K562 (cell line): ENCODE measurements at regions not wholly inside any gene's neighbourhood (a gene's known extent, or its start where the extent isn't known, plus 50 kb on each side); places are given as distances from the start of the nearest gene placed in this dataset.

Experiments
- ATAC-seq: fragments of 200-7000 bp; cut with Tn5 transposase; 3 replicates; pipeline ENCODE4 v1.9.1; 2020; ENCODE audit warnings: moderate library complexity
- BruUV-seq: library from RNA; stranded (reverse); fragments of 400-500 nt; replicated peaks from 2 replicates; lab custom pipeline; 2021; lab: Mats Ljungman, UMichigan
- CTCF ChIA-PET: fragments of 300-600 bp; formaldehyde crosslinking; extraction: SDS; loops from one replicate; lab custom pipeline; 2021; ENCODE audit warnings: low intra/inter-chr PET ratio; lab: Yijun Ruan, JAX
- POLR2A ChIA-PET: fragments of 300-600, 350-650 bp; sonication (Branson Sonifier 250); formaldehyde crosslinking; extraction: SDS; loops from one replicate; lab custom pipeline; 2021; ENCODE audit warnings: antibody characterized with exemption, inconsistent platforms; lab: Yijun Ruan, JAX
- DNase-seq, 4 experiments: peaks; one replicate each; pipeline versions ENCODE4 v3.0.0 to v3.0.0-alpha.2; 2011 to 2018; ENCODE audit warnings: low spot score in 3 of 4, mixed read lengths in 3 of 4; ENCODE audit errors: extremely low read depth in 1 of 4
- FAIRE-seq: peaks from 2 replicates; lab custom pipeline; 2011; peaks lifted over from hg19 to GRCh38; lab: Jason Lieb, UNC
- H2AFZ ChIP-seq: 2 replicates; pipeline ENCODE4 v1.6.0; 2011; ENCODE audit warnings: low read depth, low read length, control low read depth, inconsistent platforms
- H3K27ac ChIP-seq: fragments of 200-600 bp; 3 replicates; pipeline ENCODE4 v1.8.0; 2011; ENCODE audit warnings: low read depth, mild to moderate bottlenecking, control low read depth, inconsistent platforms, low read length, moderate library complexity, mixed read lengths; ENCODE audit errors: extremely low read depth
- H3K27me3 ChIP-seq, 2 experiments: fragments of 300-600 bp in 1 of 2; 2 replicates in 1 of 2; 3 replicates in 1 of 2; pipeline versions ENCODE4 v1.6.0 to v1.8.0; 2011; ENCODE audit warnings: inconsistent platforms in 2 of 2, low read length in 2 of 2, mild to moderate bottlenecking in 1 of 2, mixed read lengths in 1 of 2, moderate library complexity in 1 of 2; ENCODE audit not compliant: control insufficient read depth in 2 of 2, insufficient read depth in 2 of 2
- H3K36me3 ChIP-seq: fragments of 300-600 bp; 3 replicates; pipeline ENCODE4 v1.8.0; 2011; ENCODE audit warnings: mild to moderate bottlenecking, low read length, inconsistent platforms; ENCODE audit not compliant: control insufficient read depth, insufficient read depth
- H3K4me1 ChIP-seq, 2 experiments: fragments of 200-600 bp in 1 of 2; replicated peaks in 1 of 2; 2 replicates in 1 of 2; 3 replicates in 1 of 2; pipeline versions ENCODE4 v1.5.1 to v1.8.0; 2011; ENCODE audit warnings: inconsistent platforms in 2 of 2, low read length in 2 of 2, mild to moderate bottlenecking in 1 of 2, mixed read lengths in 1 of 2, moderate library complexity in 1 of 2; ENCODE audit not compliant: control insufficient read depth in 2 of 2, insufficient read depth in 2 of 2
- H3K4me2 ChIP-seq: 2 replicates; pipeline ENCODE4 v1.6.1; 2011; ENCODE audit warnings: low read length, control low read depth, inconsistent platforms, mixed read lengths; ENCODE audit not compliant: insufficient read depth
- H3K4me3 ChIP-seq: fragments of 200-600 bp; sonication (generic), shearing (Covaris generic); 2 replicates; pipeline ENCODE4 v1.5.1; 2016; ENCODE audit warnings: control low read depth, inconsistent platforms
- H3K79me2 ChIP-seq: fragments of 200-600 bp; 3 replicates; pipeline ENCODE4 v1.8.0; 2011; ENCODE audit warnings: low read length, inconsistent platforms; ENCODE audit not compliant: control insufficient read depth, insufficient read depth
- H3K9ac ChIP-seq, 2 experiments: 2 replicates each; pipeline versions ENCODE4 v1.6.0 to v1.6.1; 2011; ENCODE audit warnings: low read depth in 2 of 2, low read length in 2 of 2, control low read depth in 1 of 2, inconsistent platforms in 1 of 2, mild to moderate bottlenecking in 1 of 2, mixed read lengths in 1 of 2; ENCODE audit not compliant: insufficient read depth in 1 of 2
- H3K9me1 ChIP-seq: one replicate; pipeline ENCODE4 v1.6.0; 2011; ENCODE audit warnings: inconsistent platforms, mild to moderate bottlenecking, low read length, moderate library complexity; ENCODE audit not compliant: control insufficient read depth, insufficient read depth
- H3K9me3 ChIP-seq: replicated peaks from 2 replicates; pipeline ENCODE4 v1.5.1; 2011; ENCODE audit warnings: low read depth, low read length, inconsistent platforms; ENCODE audit not compliant: control insufficient read depth, insufficient read depth
- H4K20me1 ChIP-seq: replicated peaks from 2 replicates; pipeline ENCODE4 v1.6.1; 2011; ENCODE audit warnings: low read length, inconsistent platforms, mixed read lengths; ENCODE audit not compliant: control insufficient read depth, insufficient read depth
- BRD9 ChIP-seq: fragments of 450-650 bp; IDR thresholded peaks from 2 replicates; pipeline ENCODE4 v1.6.1; 2018; ENCODE audit warnings: low read depth; ENCODE audit not compliant: partially characterized antibody
- DPF2 ChIP-seq: fragments of 450-650 bp; IDR thresholded peaks from 2 replicates; pipeline ENCODE4 v1.6.1; 2016
- FOXP1 ChIP-seq: sonication (generic); formaldehyde crosslinking; IDR thresholded peaks from 2 replicates; pipeline ENCODE4 v1.8.0; 2022; ENCODE audit warnings: mild to moderate bottlenecking, missing genetic modification reagents
- MAFG ChIP-seq: fragments of 450-650 bp; conservative IDR thresholded peaks from 2 replicates; pipeline ENCODE4 v1.6.1; 2016; ENCODE audit warnings: missing genetic modification characterization, missing compliant biosample characterization
- NCOA2 ChIP-seq, 2 experiments: fragments of 450-650 bp; IDR thresholded peaks; 2 replicates each; pipeline ENCODE4 v1.6.1; 2018; ENCODE audit warnings: mild to moderate bottlenecking in 2 of 2, moderate library complexity in 1 of 2; ENCODE audit not compliant: partially characterized antibody in 2 of 2
- NFIC ChIP-seq: fragments of 450-650 bp; IDR thresholded peaks from 2 replicates; pipeline ENCODE4 v1.6.1; 2017; ENCODE audit warnings: mild to moderate bottlenecking, inconsistent platforms
- SIN3A ChIP-seq, 2 experiments: fragments of 150-350 bp in 1 of 2; IDR thresholded peaks; 2 replicates each; pipeline ENCODE4 v1.6.1; 2011 to 2016; ENCODE audit warnings: borderline replicate concordance in 2 of 2, low read depth in 2 of 2, low read length in 2 of 2, mild to moderate bottlenecking in 2 of 2, moderate library complexity in 2 of 2; ENCODE audit not compliant: control insufficient read depth in 1 of 2
- TAL1 ChIP-seq: fragments of 450-650 bp; IDR thresholded peaks from 2 replicates; pipeline ENCODE4 v1.6.1; 2016; ENCODE audit warnings: mild to moderate bottlenecking
- ZNF134 ChIP-seq: fragments of 250-450 bp; sonication (Bioruptor Pico); conservative IDR thresholded peaks from 2 replicates; pipeline ENCODE4 v1.4.0; 2020
- ZNF174 ChIP-seq: fragments of 250-450 bp; sonication (Bioruptor Pico); IDR thresholded peaks from 2 replicates; pipeline ENCODE4 v1.4.0; 2020; ENCODE audit warnings: mild to moderate bottlenecking
- ZNF23 ChIP-seq: fragments of 250-450 bp; sonication (Bioruptor Pico); IDR thresholded peaks from 2 replicates; pipeline ENCODE4 v1.4.0; 2020; ENCODE audit warnings: mild to moderate bottlenecking
- WGBS: fragments of 100-300 bp; shearing (Covaris generic); methylation state at CpG from one replicate; pipeline ENCODE4 v1.1.6; 2016; ENCODE audit warnings: low coverage, mixed read lengths; ENCODE audit not compliant: insufficient coverage; ENCODE audit errors: missing lambda C conversion rate; 5-methylcytosine and 5-hydroxymethylcytosine counted together
- in situ Hi-C: fragments of 300-500 bp; cut with MboI; formaldehyde crosslinking; loops from 4 replicates; pipeline ENCODE4 v1.15.0; 2018; ENCODE audit warnings: inconsistent platforms, mixed read lengths
- intact Hi-C: fragments of 100-400 bp; cut with micrococcal nuclease; formaldehyde crosslinking; loops from 2 replicates; pipeline ENCODE4 v1.14.2; 2022
- TF ChIP-seq, protein P1 (sequence below): fragments of 200-400 bp; formaldehyde crosslinking; IDR thresholded peaks from 2 replicates; pipeline ENCODE4 v1.6.1; 2017; ENCODE audit warnings: mild to moderate bottlenecking, low read depth, low read length, moderate library complexity
- TF ChIP-seq, protein P2 (sequence below): fragments of 450-650 bp; formaldehyde crosslinking; IDR thresholded peaks from 2 replicates; pipeline ENCODE4 v1.4.0; 2020; ENCODE audit warnings: mild to moderate bottlenecking, moderate library complexity
- TF ChIP-seq, protein P3 (sequence below): sonication (generic); formaldehyde crosslinking; IDR thresholded peaks from 2 replicates; pipeline ENCODE4 v1.8.0; 2022; ENCODE audit warnings: missing genetic modification reagents, mild to moderate bottlenecking, moderate library complexity, borderline replicate concordance
- TF ChIP-seq, protein P4 (sequence below): sonication (generic); formaldehyde crosslinking; IDR thresholded peaks from 2 replicates; pipeline ENCODE4 v1.8.0; 2023; ENCODE audit warnings: mild to moderate bottlenecking, missing genetic modification reagents

DNA sequence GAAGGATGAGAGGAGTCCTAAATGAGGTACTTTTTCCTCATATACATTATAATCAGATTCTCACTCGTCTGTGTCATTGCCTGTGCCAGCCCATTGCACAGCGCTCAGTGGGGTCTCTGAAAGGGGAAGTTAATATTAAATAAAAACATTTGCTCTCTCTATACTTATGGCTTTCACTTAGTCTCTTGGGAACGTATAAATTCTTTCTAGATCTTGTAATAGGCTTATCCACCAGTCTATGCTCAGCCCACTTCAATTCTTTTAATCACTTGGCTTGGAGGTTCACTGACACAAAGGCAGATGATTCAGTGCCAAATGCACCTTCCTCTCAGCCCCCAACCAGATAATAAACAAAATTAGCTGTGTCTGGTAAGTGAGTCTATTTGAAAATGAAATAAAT is 164.3 kb upstream of the OGFRL1 start:
- no peaks in the 10 kb centered on the region for H4K20me1 ChIP-seq
- no peaks in the 10 kb centered on the region for H3K9me3 ChIP-seq
- no peak overlapping the region for H3K4me3 ChIP-seq
- ATAC-seq, result no peak
- POLR2A ChIA-PET, result no interaction called here
- no peaks in the 10 kb centered on the region for H3K4me1 ChIP-seq
- intact Hi-C loops, result no loop called here
- no peak overlapping the region for H3K4me2 ChIP-seq
- H3K36me3 ChIP-seq, result no peaks in the 10 kb centered on the region
- TF ChIP-seq, protein P1, sequence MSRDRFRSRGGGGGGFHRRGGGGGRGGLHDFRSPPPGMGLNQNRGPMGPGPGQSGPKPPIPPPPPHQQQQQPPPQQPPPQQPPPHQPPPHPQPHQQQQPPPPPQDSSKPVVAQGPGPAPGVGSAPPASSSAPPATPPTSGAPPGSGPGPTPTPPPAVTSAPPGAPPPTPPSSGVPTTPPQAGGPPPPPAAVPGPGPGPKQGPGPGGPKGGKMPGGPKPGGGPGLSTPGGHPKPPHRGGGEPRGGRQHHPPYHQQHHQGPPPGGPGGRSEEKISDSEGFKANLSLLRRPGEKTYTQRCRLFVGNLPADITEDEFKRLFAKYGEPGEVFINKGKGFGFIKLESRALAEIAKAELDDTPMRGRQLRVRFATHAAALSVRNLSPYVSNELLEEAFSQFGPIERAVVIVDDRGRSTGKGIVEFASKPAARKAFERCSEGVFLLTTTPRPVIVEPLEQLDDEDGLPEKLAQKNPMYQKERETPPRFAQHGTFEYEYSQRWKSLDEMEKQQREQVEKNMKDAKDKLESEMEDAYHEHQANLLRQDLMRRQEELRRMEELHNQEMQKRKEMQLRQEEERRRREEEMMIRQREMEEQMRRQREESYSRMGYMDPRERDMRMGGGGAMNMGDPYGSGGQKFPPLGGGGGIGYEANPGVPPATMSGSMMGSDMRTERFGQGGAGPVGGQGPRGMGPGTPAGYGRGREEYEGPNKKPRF, result no peak
- TF ChIP-seq, protein P2, sequence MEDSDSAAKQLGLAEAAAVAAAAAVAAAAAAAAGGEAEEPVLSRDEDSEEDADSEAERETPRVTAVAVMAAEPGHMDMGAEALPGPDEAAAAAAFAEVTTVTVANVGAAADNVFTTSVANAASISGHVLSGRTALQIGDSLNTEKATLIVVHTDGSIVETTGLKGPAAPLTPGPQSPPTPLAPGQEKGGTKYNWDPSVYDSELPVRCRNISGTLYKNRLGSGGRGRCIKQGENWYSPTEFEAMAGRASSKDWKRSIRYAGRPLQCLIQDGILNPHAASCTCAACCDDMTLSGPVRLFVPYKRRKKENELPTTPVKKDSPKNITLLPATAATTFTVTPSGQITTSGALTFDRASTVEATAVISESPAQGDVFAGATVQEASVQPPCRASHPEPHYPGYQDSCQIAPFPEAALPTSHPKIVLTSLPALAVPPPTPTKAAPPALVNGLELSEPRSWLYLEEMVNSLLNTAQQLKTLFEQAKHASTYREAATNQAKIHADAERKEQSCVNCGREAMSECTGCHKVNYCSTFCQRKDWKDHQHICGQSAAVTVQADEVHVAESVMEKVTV, result no peak
- TF ChIP-seq SIN3A (IDR thresholded peaks at IDR 0.05; ENCODE audit: borderline replicate concordance in 2 of 2, control insufficient read depth in 1 of 2, low read depth in 2 of 2, low read length in 2 of 2), result no peak
- TF ChIP-seq, protein P3, sequence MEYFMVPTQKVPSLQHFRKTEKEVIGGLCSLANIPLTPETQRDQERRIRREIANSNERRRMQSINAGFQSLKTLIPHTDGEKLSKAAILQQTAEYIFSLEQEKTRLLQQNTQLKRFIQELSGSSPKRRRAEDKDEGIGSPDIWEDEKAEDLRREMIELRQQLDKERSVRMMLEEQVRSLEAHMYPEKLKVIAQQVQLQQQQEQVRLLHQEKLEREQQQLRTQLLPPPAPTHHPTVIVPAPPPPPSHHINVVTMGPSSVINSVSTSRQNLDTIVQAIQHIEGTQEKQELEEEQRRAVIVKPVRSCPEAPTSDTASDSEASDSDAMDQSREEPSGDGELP (CRISPR knock-in tag), result no peak
- TF ChIP-seq BRD9, result no peak
- TF ChIP-seq ZNF134 (CRISPR knock-in tag), result no peak
- TF ChIP-seq MAFG, result no peak
- no peak for TF ChIP-seq FOXP1
- no peak for TF ChIP-seq ZNF23 (CRISPR knock-in tag)
- TF ChIP-seq, protein P4, sequence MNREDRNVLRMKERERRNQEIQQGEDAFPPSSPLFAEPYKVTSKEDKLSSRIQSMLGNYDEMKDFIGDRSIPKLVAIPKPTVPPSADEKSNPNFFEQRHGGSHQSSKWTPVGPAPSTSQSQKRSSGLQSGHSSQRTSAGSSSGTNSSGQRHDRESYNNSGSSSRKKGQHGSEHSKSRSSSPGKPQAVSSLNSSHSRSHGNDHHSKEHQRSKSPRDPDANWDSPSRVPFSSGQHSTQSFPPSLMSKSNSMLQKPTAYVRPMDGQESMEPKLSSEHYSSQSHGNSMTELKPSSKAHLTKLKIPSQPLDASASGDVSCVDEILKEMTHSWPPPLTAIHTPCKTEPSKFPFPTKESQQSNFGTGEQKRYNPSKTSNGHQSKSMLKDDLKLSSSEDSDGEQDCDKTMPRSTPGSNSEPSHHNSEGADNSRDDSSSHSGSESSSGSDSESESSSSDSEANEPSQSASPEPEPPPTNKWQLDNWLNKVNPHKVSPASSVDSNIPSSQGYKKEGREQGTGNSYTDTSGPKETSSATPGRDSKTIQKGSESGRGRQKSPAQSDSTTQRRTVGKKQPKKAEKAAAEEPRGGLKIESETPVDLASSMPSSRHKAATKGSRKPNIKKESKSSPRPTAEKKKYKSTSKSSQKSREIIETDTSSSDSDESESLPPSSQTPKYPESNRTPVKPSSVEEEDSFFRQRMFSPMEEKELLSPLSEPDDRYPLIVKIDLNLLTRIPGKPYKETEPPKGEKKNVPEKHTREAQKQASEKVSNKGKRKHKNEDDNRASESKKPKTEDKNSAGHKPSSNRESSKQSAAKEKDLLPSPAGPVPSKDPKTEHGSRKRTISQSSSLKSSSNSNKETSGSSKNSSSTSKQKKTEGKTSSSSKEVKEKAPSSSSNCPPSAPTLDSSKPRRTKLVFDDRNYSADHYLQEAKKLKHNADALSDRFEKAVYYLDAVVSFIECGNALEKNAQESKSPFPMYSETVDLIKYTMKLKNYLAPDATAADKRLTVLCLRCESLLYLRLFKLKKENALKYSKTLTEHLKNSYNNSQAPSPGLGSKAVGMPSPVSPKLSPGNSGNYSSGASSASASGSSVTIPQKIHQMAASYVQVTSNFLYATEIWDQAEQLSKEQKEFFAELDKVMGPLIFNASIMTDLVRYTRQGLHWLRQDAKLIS, result no peak
- no peak for TF ChIP-seq TAL1
- no peak for TF ChIP-seq ZNF174 (CRISPR knock-in tag)
- no peak for TF ChIP-seq NCOA2 (IDR thresholded peaks at IDR 0.05; ENCODE audit: partially characterized antibody in 2 of 2)
- TF ChIP-seq DPF2, result no peak
- TF ChIP-seq NFIC, result no peak
- TF ChIP-seq, all 486 proteins: peak for 0
- no peak overlapping the region for H3K9ac ChIP-seq
- BruUV-seq, result no TSS peak
- H2AFZ ChIP-seq, result no peak overlapping the region
- H3K9me1 ChIP-seq, result no peaks in the 10 kb centered on the region
- no peak overlapping the region for H3K27ac ChIP-seq
- H3K79me2 ChIP-seq, result no peaks in the 10 kb centered on the region
- DNase-seq (no peak), FAIRE-seq (no peak)
- H3K27me3 ChIP-seq, result no peaks in the 10 kb centered on the region
- WGBS, result 0% methylated on average over 3 of the region's 3 CpGs
- CTCF ChIA-PET, result no interaction called here
- in situ Hi-C loops, result no loop called here
